Stomach (tissue), 8 donors: ENCODE measurements at regions not wholly inside any gene's neighbourhood (a gene's known extent, or its start where the extent isn't known, plus 50 kb on each side); places are given as distances from the start of the nearest gene placed in this dataset.

Experiments used
- DNase-seq, 2 donors: peaks; one replicate each; pipeline versions ENCODE4 v3.0.0 to v3.0.0-alpha.2; 2013 to 2019
- H3K27ac ChIP-seq, 5 donors: fragments of 200-600 bp in 4 of 5; sonication (generic) in 4 of 5; one replicate each; pipeline ENCODE4 v1.5.1; 2013 to 2019; ENCODE audit warnings: mild to moderate bottlenecking in 1 of 5, moderate library complexity in 1 of 5
- H3K27me3 ChIP-seq, 3 donors: fragments of 200-600 bp; sonication (generic); one replicate each; pipeline ENCODE4 v1.5.1; 2017 to 2019; ENCODE audit warnings: mixed run types in 1 of 3
- H3K36me3 ChIP-seq, 4 donors: fragments of 200-600 bp; sonication (generic); 1 replicate in 3 of 4; 2 replicates in 1 of 4; pipeline ENCODE4 v1.5.1; 2016 to 2019
- H3K4me1 ChIP-seq, 4 donors: fragments of 200-600 bp; sonication (generic); one replicate each; pipeline ENCODE4 v1.5.1; 2016 to 2019
- H3K4me3 ChIP-seq, 4 donors: fragments of 200-600 bp; sonication (generic) in 3 of 4; one replicate each; pipeline ENCODE4 v1.5.1; 2016 to 2019; ENCODE audit warnings: mild to moderate bottlenecking in 1 of 4
- H3K9me3 ChIP-seq, 4 donors: fragments of 200-600 bp; sonication (generic); one replicate each; pipeline ENCODE4 v1.5.1; 2016 to 2019
- CTCF ChIP-seq, 7 experiments: fragments of 450-650 bp in 4 of 7; fragments of 200-600 bp in 3 of 7; sonication (generic) in 3 of 7; IDR thresholded peaks; one replicate each; pipeline ENCODE4 v1.5.1; 2016 to 2019; ENCODE audit warnings: antibody characterized with exemption in 7 of 7, control low read depth in 2 of 7, mild to moderate bottlenecking in 1 of 7
- EP300 ChIP-seq: sonication (generic); formaldehyde crosslinking; IDR thresholded peaks from one replicate; pipeline ENCODE4 v1.6.1; 2017; ENCODE audit warnings: antibody characterized with exemption
- POLR2A ChIP-seq, 4 donors: fragments of 450-650 bp; IDR thresholded peaks; one replicate each; pipeline ENCODE4 v1.6.1; 2016; ENCODE audit warnings: antibody characterized with exemption in 4 of 4, control low read depth in 2 of 4, mild to moderate bottlenecking in 1 of 4, moderate library complexity in 1 of 4
- POLR2AphosphoS5 ChIP-seq, 3 donors: sonication (generic); formaldehyde crosslinking; IDR thresholded peaks; one replicate each; pipeline ENCODE4 v1.6.1; 2016; ENCODE audit warnings: antibody characterized with exemption in 3 of 3
- WGBS, 5 donors: extraction: QIAGEN DNeasy Blood & Tissue Kit in 3 of 5; methylation state at CpG; one replicate each; pipeline versions ENCODE4 v1.1.5 to v1.1.7; 2013 to 2018; 5-methylcytosine and 5-hydroxymethylcytosine counted together
- intact Hi-C: fragments of 100-400 bp; cut with DNase I; formaldehyde crosslinking; loops from one replicate; pipeline ENCODE4 v1.15.1; 2023; ENCODE audit warnings: low total_unique reads
- donor health status: healthy with polysubstance abuse.
- donor health status: Bipolar disorder and iron deficiency.
- donor health status: healthy.

DNA sequence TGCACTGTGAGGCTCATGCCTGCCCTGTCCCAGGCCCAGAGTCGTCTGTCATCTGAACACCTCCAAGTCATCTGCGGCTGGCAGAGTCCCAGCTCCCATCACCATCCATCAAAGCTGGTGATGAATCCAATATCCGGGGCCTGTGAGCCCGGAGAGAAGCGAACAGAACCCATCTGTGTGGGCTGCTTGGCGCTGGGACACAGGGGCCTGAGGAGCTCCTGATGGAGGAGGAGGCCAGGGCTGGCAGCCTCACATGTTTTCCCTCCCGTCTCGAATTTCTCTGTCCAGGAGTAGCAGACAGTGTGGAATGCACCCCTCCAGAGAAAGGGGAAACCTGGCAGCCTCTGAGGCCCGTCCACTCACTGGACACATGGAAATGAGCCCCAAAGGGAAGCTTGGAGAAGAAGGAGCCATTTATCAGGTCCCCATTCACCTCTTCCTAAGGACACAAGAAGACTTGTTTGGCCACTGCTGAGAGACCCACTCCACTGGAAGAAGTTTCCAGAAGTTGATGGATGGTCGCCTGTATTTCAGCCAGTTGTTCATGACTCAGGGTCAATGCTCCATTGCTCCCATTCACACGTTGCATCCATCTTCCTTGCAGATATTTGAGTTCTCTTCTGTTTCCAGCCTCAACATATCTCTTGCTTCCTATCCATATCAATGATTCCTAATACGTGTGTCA is 307.5 kb upstream of the SULF2 start:
- intact Hi-C loops: no loop called here
- TF ChIP-seq POLR2A (IDR thresholded peaks at IDR 0.05): no peak
- no peak for TF ChIP-seq CTCF (IDR thresholded peaks at IDR 0.05)
- TF ChIP-seq POLR2AphosphoS5 (IDR thresholded peaks at IDR 0.05): no peak
- TF ChIP-seq EP300: no peak
- no peak overlapping the region for H3K4me3 ChIP-seq
- 66 to 77% (median 72%) methylated on average over 12 of the region's 12 CpGs for WGBS, 5 donors
- no peaks in the 10 kb centered on the region for H3K9me3 ChIP-seq
- no peak for DNase-seq
- peaks cover 0 to 26% (median 9%) of the 10 kb centered on the region in 3 donors for H3K27me3 ChIP-seq
- no peak overlapping the region for H3K27ac ChIP-seq
- H3K4me1 ChIP-seq: no peaks in the 10 kb centered on the region
- H3K36me3 ChIP-seq: no peaks in the 10 kb centered on the region

GRCh38 chr20:48090784-48091183 is 305.5 kb upstream of the SULF2 start:
- Histone ChIP-seq H3K27me3 (peaks cover 0 to 26% (median 9%) of the 10 kb centered on the region in 3 donors), H3K4me3 (no peak overlapping the region), H3K36me3 (no peaks in the 10 kb centered on the region), H3K9me3 (no peaks in the 10 kb centered on the region), H3K4me1 (no peaks in the 10 kb centered on the region), H3K27ac (no peak overlapping the region)
- no peak for DNase-seq
- intact Hi-C loops: no loop called here
- WGBS, 5 donors: 71 to 78% (median 73%) methylated on average over 6 to 7 of the region's 7 CpGs
- TF ChIP-seq CTCF (IDR thresholded peaks at IDR 0.05): no peak
- TF ChIP-seq POLR2A (IDR thresholded peaks at IDR 0.05): no peak
- TF ChIP-seq EP300: no peak
- no peak for TF ChIP-seq POLR2AphosphoS5 (IDR thresholded peaks at IDR 0.05)

- H3K4me1 ChIP-seq: no peaks in the 10 kb centered on the region
- intact Hi-C loops: no loop called here
- 76 to 83% (median 81%) methylated on average over 2 of the region's 2 CpGs for WGBS, 5 donors
These were observed 305.0 kb upstream of the SULF2 start for GRCh38 chr20:48090314-48090713.

DNA sequence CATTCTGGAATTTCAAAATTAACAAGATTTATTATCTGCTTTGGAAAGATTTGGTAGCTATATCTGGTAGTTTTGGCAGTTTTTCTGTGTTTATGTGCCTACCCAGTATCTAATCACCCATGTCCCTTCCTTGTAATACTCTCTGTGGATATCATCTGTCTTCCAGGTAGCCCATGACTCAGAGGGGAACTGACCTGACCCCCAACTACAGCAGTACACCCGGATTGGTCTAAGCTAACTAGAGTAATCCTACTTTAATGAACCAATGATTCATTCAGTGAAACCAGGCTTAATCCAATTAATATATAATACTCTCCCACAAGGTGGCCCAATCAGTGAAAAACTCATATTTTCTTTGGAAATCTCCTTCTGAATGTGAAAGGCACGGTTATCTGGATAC is 295.3 kb upstream of the SULF2 start:
- no peaks in the 10 kb centered on the region for H3K36me3 ChIP-seq
- no peak overlapping the region for H3K27ac ChIP-seq
- peaks cover 0 to 9% (median 2%) of the 10 kb centered on the region in 4 donors for H3K9me3 ChIP-seq
- intact Hi-C loops: no loop called here
- no peak for TF ChIP-seq EP300
- no peak for TF ChIP-seq POLR2A (IDR thresholded peaks at IDR 0.05)
- no peak for TF ChIP-seq POLR2AphosphoS5 (IDR thresholded peaks at IDR 0.05)
- TF ChIP-seq CTCF (IDR thresholded peaks at IDR 0.05): no peak
- peaks cover 0 to 37% (median 0%) of the 10 kb centered on the region in 3 donors for H3K27me3 ChIP-seq
- 56 to 69% (median 65%) methylated on average over 2 of the region's 2 CpGs for WGBS, 5 donors
- DNase-seq: no peak
- no peak overlapping the region for H3K4me3 ChIP-seq
- H3K4me1 ChIP-seq: no peaks in the 10 kb centered on the region

More at GRCh38 chr20:48090314-48090713, 305.0 kb upstream of the SULF2 start:
- Histone ChIP-seq H3K27ac (no peak overlapping the region), H3K27me3 (peaks cover 0 to 26% (median 9%) of the 10 kb centered on the region in 3 donors), H3K4me3 (no peak overlapping the region), H3K9me3 (no peaks in the 10 kb centered on the region), H3K36me3 (no peaks in the 10 kb centered on the region)
- no peak for TF ChIP-seq POLR2A (IDR thresholded peaks at IDR 0.05)
- DNase-seq: no peak

GRCh38 chr20:48079028-48079427 is 293.7 kb upstream of the SULF2 start:
- Histone ChIP-seq H3K27me3 (peaks cover 0 to 40% (median 0%) of the 10 kb centered on the region in 3 donors), H3K4me1 (no peaks in the 10 kb centered on the region), H3K4me3 (no peak overlapping the region), H3K36me3 (no peaks in the 10 kb centered on the region), H3K27ac (no peak overlapping the region), H3K9me3 (peaks cover 0 to under 1% (median 0%) of the 10 kb centered on the region in 4 donors)
- 59 to 88% (median 83%) methylated on average over 5 of the region's 5 CpGs for WGBS, 5 donors
- intact Hi-C loops: no loop called here
- TF ChIP-seq POLR2AphosphoS5 (IDR thresholded peaks at IDR 0.05): no peak
- no peak for TF ChIP-seq EP300
- no peak for TF ChIP-seq CTCF (IDR thresholded peaks at IDR 0.05)
- no peak for TF ChIP-seq POLR2A (IDR thresholded peaks at IDR 0.05)
- no peak for DNase-seq
